ENCODE measurements at regions not wholly inside any gene's neighbourhood (a gene's known extent, or its start where the extent isn't known, plus 50 kb on each side); places are given as distances from the start of the nearest gene placed in this dataset.

DNA sequence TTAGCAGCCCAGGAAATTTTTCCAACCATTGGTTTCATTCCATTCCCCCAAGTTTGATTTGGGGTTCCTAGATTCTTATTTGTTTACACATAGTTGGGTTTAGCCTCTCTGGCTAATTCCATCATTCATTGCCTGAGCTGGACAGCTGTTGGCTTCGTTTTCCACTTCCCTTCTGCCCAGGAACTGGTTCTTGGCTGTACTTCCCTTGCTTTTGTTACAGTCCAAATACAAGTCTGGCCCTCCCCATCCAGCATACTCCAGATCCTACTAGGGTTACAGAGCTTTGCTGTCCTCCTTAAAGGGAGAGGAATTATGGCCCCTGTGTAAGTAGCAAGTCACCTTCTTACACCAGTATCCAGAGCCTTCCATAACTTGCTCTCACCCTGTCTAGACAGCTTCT lies 356.3 kb downstream of the FAT3 start:
- H3T11ph ChIP-seq (ENCODE audit: low read length): no peak overlapping the region
- H3K4me2 ChIP-seq (ENCODE audit: insufficient read depth, insufficient read length, low read length): no peak overlapping the region
- no peaks in the 10 kb centered on the region for H3K23me2 ChIP-seq (ENCODE audit: insufficient read length, low read depth, low read length, poor library complexity, severe bottlenecking)
- Mint-ChIP-seq H3K27ac (no peak overlapping the region), H3K4me1 (peaks cover 7 to 8% of the 10 kb centered on the region in 2 experiments; a peak in 3 of 4 replicates), H3K36me3 (ENCODE audit: insufficient read depth in 1 of 3, low read depth in 3 of 3) (no peaks in the 10 kb centered on the region), H3K9me3 (no peaks in the 10 kb centered on the region), H3K4me3 (no peak overlapping the region), H3K27me3 (ENCODE audit: low read depth) (no peaks in the 10 kb centered on the region)
- no peak overlapping the region for H2AFZ ChIP-seq (ENCODE audit: low read length)
- H2AK5ac ChIP-seq (ENCODE audit: insufficient read length, low read length): no peak overlapping the region
- H3K23ac ChIP-seq (ENCODE audit: insufficient read length, low read depth, low read length): no peak overlapping the region
- H3K18ac ChIP-seq (ENCODE audit: insufficient read length, low read depth, low read length): no peak overlapping the region
- no peak overlapping the region for H3K14ac ChIP-seq (ENCODE audit: insufficient read depth, low read length)
- H3K27ac ChIP-seq (ENCODE audit: insufficient read length, low read depth, low read length): no peak overlapping the region
- H3K4ac ChIP-seq (ENCODE audit: low read depth, low read length): no peak overlapping the region
- H3K9me3 ChIP-seq (ENCODE audit: control insufficient read depth, low read depth, low read length): no peaks in the 10 kb centered on the region
- no peak overlapping the region for H2BK120ac ChIP-seq (ENCODE audit: low read depth, low read length, poor library complexity, severe bottlenecking)
- no peak for DNase-seq
- H3K9ac ChIP-seq (ENCODE audit: extremely low read depth, insufficient read length, low read length): no peak overlapping the region
- TF ChIP-seq, protein P1, sequence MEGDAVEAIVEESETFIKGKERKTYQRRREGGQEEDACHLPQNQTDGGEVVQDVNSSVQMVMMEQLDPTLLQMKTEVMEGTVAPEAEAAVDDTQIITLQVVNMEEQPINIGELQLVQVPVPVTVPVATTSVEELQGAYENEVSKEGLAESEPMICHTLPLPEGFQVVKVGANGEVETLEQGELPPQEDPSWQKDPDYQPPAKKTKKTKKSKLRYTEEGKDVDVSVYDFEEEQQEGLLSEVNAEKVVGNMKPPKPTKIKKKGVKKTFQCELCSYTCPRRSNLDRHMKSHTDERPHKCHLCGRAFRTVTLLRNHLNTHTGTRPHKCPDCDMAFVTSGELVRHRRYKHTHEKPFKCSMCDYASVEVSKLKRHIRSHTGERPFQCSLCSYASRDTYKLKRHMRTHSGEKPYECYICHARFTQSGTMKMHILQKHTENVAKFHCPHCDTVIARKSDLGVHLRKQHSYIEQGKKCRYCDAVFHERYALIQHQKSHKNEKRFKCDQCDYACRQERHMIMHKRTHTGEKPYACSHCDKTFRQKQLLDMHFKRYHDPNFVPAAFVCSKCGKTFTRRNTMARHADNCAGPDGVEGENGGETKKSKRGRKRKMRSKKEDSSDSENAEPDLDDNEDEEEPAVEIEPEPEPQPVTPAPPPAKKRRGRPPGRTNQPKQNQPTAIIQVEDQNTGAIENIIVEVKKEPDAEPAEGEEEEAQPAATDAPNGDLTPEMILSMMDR (conservative IDR thresholded peaks at IDR 0.05): no peak
- no peak overlapping the region for H2BK20ac ChIP-seq (ENCODE audit: low read depth, low read length, poor library complexity, severe bottlenecking)
- WGBS (ENCODE audit: extremely low coverage, insufficient read length, low lambda C conversion rate): no CpG with 5 or more reads among the region's 1 CpG
- H3K27me3 ChIP-seq (ENCODE audit: insufficient read depth, low read length): no peaks in the 10 kb centered on the region
- no peak overlapping the region for H2BK5ac ChIP-seq (ENCODE audit: insufficient read length, low read length)
- H4K5ac ChIP-seq (ENCODE audit: insufficient read length, low read depth, low read length): no peak overlapping the region
- H2BK15ac ChIP-seq (ENCODE audit: low read depth, low read length): no peak overlapping the region
- H4K20me1 ChIP-seq (ENCODE audit: control insufficient read depth, insufficient read depth, insufficient read length): no peaks in the 10 kb centered on the region
- H2BK12ac ChIP-seq (ENCODE audit: insufficient read length, low read depth, low read length): no peak overlapping the region
- H4K8ac ChIP-seq (replicated peaks; ENCODE audit: insufficient read length, low read depth, low read length): no peak overlapping the region
- H3K56ac ChIP-seq (ENCODE audit: insufficient read length, low read depth, low read length): no peak overlapping the region
- no peaks in the 10 kb centered on the region for H3K79me2 ChIP-seq (ENCODE audit: insufficient read depth, low read length)
- H4K91ac ChIP-seq (ENCODE audit: insufficient read length, low read depth, low read length): no peak overlapping the region
- H3K79me1 ChIP-seq (ENCODE audit: insufficient read depth, low read depth, low read length, poor library complexity, severe bottlenecking): no peaks in the 10 kb centered on the region
- no peaks in the 10 kb centered on the region for H3K4me1 ChIP-seq (ENCODE audit: insufficient read depth, low read length)
